HG03521 (cell line): ENCODE measurements at regions not wholly inside any gene's neighbourhood (a gene's known extent, or its start where the extent isn't known, plus 50 kb on each side); places are given as distances from the start of the nearest gene placed in this dataset.
"Not testable (repeated sequence)": the region's sequence is repeated elsewhere in the genome, so short reads cannot be mapped to it uniquely, and the experiment has no call there.

Source experiments
- ATAC-seq: cut with Tn5 transposase; IDR thresholded peaks from one replicate; pipeline ENCODE4 v1.9.1; 2021; ENCODE audit warnings: mild to moderate bottlenecking, moderate library complexity; ENCODE audit not compliant: unreplicated experiment

GRCh38 chr20:40889266-40889665, 139.4 kb upstream of the TOP1 start:
- not testable (repeated sequence) for ATAC-seq

DNA sequence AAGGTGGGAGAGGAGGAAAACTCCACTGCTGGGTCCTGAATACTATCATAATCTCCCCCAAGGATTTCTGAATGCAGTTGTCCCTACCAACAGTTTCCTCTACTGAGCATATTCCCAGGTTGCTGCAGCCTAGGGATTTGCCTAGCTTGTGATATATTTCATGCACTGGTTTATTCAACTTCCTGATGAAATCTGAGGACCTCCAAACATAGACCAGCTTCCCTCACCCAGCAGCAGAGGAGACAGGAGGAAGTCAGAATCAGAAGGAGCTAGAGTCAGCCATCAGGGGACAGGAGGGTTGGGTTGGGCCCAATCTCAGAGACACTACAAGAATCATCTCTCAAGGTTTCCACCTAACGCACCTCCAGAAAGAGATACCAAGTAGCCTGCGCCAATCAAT, 138.4 kb upstream of the TOP1 start:
- no peak for ATAC-seq

GRCh38 chr20:40890635-40891034, 138.0 kb upstream of the TOP1 start:
- no peak for ATAC-seq

- no peak for ATAC-seq
Observed at GRCh38 chr20:40891351-40891750, 137.3 kb upstream of the TOP1 start.

GRCh38 chr20:40892642-40893041, 136.0 kb upstream of the TOP1 start:
- ATAC-seq: no peak

DNA sequence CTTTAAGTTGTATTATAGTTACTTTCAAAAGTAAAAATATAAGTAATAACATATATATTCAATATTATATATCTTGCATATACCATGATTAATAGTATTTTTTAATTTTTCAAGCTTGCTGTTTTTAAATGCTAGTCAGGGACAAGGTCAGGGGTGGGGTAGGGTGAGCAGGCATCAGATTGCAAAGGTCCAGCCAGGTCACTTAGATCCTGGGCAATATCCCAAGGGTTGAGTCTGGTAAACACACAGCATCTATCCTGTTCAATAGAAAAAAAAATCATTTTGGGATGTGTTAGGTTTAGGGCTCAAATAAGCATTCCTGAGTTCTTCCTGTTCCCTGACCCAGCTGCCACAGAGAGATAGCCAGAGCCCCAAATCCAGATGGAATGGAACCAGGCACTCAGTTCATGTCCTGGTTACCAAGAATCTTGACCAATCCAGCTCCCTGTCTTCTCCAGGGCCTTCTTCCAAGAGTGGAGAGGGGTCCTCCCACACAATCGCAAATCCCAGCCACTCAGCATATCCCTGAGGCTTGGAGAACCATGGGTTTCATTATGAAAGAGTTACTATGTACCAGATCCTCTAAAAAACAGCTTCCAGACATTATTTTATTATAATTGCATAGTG, 134.9 kb upstream of the TOP1 start:
- no peak for ATAC-seq

- ATAC-seq: no peak
Observed at GRCh38 chr20:40894237-40894630, 134.4 kb upstream of the TOP1 start.

DNA sequence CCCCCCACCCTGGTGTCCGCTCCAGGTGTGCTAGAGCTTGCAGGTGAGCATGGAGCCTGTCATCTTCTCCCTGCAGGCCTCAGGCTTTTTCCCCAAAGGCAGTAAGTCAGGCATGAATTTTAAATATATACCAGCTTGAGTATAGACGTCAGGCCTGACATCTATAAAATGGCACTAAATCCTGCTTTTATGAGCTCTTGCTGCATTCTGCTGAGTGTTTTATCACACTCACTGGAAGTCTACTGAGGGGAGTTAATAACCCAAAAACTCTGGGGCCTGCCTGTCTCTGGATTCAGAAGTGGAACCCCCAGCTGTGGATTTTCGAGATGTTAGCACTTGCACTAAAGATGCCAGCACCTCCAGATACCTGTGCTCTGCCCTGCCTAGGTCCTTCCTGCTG, 133.4 kb upstream of the TOP1 start:
- ATAC-seq: no peak

- no peak for ATAC-seq
Observed at GRCh38 chr20:40896814-40897700, 131.6 kb upstream of the TOP1 start.

DNA sequence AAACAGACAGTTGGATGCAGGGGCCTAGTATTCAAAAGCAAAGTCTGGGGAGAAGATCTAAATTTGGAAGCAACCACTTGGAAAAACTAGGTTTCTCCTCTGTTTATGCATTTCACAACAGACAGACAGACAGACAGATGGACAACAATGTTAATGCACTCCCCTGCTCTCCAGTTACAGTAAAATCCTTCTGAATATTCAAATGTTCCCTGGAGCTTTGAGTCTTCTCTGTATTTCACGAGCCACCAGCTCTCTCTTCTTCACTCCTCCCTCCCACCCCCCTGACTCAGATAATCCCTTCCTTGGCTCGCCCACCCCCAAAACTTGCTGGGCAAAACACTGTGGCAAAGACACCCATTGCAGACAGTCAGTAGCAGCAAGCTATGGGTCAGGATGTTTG, 129.3 kb upstream of the TOP1 start:
- no peak for ATAC-seq

GRCh38 chr20:40900666-40901215, 127.9 kb upstream of the TOP1 start:
- ATAC-seq: no peak

DNA sequence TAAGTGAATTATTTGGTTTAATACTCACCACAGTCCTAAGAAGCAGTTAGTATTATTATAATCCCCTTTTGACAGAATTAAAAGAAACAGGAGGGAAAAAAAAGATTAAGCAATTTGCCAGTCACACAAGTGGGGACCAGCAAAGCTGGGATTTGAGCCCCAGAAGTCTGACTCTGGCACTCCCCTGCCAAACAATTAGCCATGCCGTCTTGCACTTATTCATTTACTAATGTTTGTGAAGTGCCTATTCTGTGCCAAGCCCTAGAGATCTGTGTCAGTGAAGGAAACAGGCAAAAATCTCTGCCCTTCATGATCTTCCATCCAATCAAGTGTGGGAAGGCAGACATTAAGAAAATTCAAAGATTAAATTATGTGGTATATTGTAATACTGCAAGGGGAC, 126.0 kb upstream of the TOP1 start:
- no peak for ATAC-seq

GRCh38 chr20:40908309-40908708, 120.3 kb upstream of the TOP1 start:
- ATAC-seq: no peak

DNA sequence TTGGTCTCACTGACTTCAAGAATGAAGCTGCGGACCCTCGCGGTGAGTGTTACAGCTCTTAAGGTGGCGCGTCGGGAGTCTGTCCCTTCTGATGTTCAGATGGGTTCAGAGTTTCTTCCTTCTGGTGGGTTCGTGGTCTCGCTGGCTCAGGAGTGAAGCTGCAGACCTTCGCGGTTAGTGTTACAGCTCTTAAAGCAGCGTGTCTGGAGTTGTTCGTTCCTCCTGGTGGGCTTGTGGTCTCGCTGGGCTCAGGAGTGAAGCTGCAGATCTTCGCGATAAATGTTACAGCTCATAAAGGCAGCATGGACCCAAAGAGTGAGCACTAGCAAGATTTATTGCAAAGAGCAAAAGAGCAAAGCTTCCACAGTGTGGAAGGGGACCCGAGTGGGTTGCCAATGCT, 119.1 kb upstream of the TOP1 start:
- ATAC-seq: not testable (repeated sequence)

- ATAC-seq: not testable (repeated sequence)
Observed at GRCh38 chr20:40910436-40910835, 118.2 kb upstream of the TOP1 start.

GRCh38 chr20:40911152-40911551, 117.5 kb upstream of the TOP1 start:
- ATAC-seq: not testable (repeated sequence)

- ATAC-seq: no peak
Observed at GRCh38 chr20:40913224-40914185, 115.1 kb upstream of the TOP1 start.

GRCh38 chr20:40915756-40916155, 112.9 kb upstream of the TOP1 start:
- no peak for ATAC-seq

DNA sequence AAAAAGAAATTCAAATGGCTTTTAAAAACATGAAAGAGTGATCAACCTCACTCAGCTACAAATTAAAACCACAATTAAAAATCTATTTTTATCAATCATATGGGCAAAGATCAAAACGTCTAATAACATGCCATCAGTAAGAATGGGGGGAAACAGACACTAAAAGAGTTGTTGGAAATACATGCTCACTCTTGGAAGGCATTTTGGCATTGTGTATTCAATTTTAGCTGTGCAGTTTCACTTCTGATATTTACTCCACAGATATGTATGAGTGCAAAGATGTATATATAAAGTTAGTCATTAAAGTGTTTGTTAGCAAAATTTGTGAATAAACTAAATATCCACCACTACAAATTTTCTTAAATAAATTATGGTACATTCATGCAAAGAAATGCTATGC, 112.3 kb upstream of the TOP1 start:
- ATAC-seq: no peak

DNA sequence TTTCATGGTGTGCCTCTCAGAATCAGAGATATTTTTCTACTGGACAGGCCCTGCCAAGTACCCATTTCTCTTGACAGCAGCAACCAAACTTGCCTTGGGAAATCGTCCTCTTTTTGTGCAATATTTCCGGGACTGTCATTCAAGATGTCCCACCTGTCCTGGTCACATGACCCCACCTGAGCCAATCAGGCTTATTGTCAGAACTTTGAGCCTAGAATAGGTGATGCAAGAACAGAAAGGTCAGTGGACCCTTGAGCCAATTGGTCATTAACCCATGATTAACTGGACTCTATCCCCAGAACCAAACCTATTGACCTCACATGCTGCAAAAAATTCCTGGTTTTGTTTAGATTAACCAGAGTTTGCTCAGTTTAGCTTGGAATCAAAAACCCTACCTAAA, 108.3 kb upstream of the TOP1 start:
- no peak for ATAC-seq

- no peak for ATAC-seq
Observed at GRCh38 chr20:40922865-40923264, 105.8 kb upstream of the TOP1 start.
